Mesenchymal stem cell (in vitro differentiated cells and primary cell): ENCODE measurements at regions not wholly inside any gene's neighbourhood (a gene's known extent, or its start where the extent isn't known, plus 50 kb on each side); places are given as distances from the start of the nearest gene placed in this dataset.

Experiments
- DNase-seq: peaks from one replicate; pipeline ENCODE4 v3.0.0-alpha.2; 2013
- H2AFZ ChIP-seq: one replicate; pipeline ENCODE4 v1.6.1; 2013; ENCODE audit warnings: low read depth, mild to moderate bottlenecking, control low read depth, inconsistent platforms, low read length, moderate library complexity
- H2AK5ac ChIP-seq: 2 replicates; pipeline ENCODE4 v1.6.1; 2013; ENCODE audit warnings: low read length, moderate library complexity, mild to moderate bottlenecking, inconsistent platforms; ENCODE audit not compliant: severe bottlenecking
- H2BK120ac ChIP-seq: one replicate; pipeline ENCODE4 v1.6.1; 2013; ENCODE audit warnings: low read depth, mild to moderate bottlenecking, inconsistent platforms, low read length, moderate library complexity
- H2BK12ac ChIP-seq, 2 experiments: one replicate each; pipeline ENCODE4 v1.6.1; 2013; ENCODE audit warnings: inconsistent platforms in 2 of 2, low read length in 2 of 2, mild to moderate bottlenecking in 2 of 2, moderate library complexity in 2 of 2, control low read depth in 1 of 2
- H2BK15ac ChIP-seq: one replicate; pipeline ENCODE4 v1.6.1; 2013; ENCODE audit warnings: mild to moderate bottlenecking, low read depth, inconsistent platforms; ENCODE audit not compliant: poor library complexity, severe bottlenecking
- H2BK5ac ChIP-seq: 2 replicates; pipeline ENCODE4 v1.6.1; 2013; ENCODE audit warnings: low read depth, mild to moderate bottlenecking, low read length, control low read depth, inconsistent platforms; ENCODE audit not compliant: poor library complexity, severe bottlenecking
- H3K14ac ChIP-seq, 2 experiments: one replicate each; pipeline ENCODE4 v1.6.1; 2013; ENCODE audit warnings: inconsistent platforms in 2 of 2, low read length in 2 of 2, control low read depth in 1 of 2, mild to moderate bottlenecking in 1 of 2, moderate library complexity in 1 of 2
- H3K18ac ChIP-seq, 2 experiments: one replicate each; pipeline ENCODE4 v1.6.1; 2013; ENCODE audit warnings: inconsistent platforms in 2 of 2, low read length in 2 of 2, control low read depth in 1 of 2, low read depth in 1 of 2, mild to moderate bottlenecking in 1 of 2
- H3K23ac ChIP-seq, 2 experiments: one replicate each; pipeline ENCODE4 v1.6.1; 2013; ENCODE audit warnings: inconsistent platforms in 2 of 2, low read length in 2 of 2, mild to moderate bottlenecking in 2 of 2, moderate library complexity in 2 of 2, control low read depth in 1 of 2
- H3K27ac ChIP-seq: 2 replicates; pipeline ENCODE4 v1.5.1; 2013; ENCODE audit warnings: mild to moderate bottlenecking, moderate library complexity, low read length, control low read depth, inconsistent platforms; ENCODE audit not compliant: poor library complexity, severe bottlenecking
- H3K27me3 ChIP-seq, 2 experiments: 2 replicates each; pipeline versions ENCODE4 v1.6.1 to v1.7.0; 2013; ENCODE audit warnings: low read length in 2 of 2, mild to moderate bottlenecking in 2 of 2, moderate library complexity in 2 of 2, control low read depth in 1 of 2, inconsistent platforms in 1 of 2; ENCODE audit not compliant: control insufficient read depth in 1 of 2, insufficient read depth in 1 of 2
- H3K36me3 ChIP-seq, 2 experiments: 2 replicates each; pipeline versions ENCODE4 v1.6.1 to v1.7.0; 2013; ENCODE audit warnings: low read length in 2 of 2, control low read depth in 1 of 2, inconsistent platforms in 1 of 2, low read depth in 1 of 2, mild to moderate bottlenecking in 1 of 2; ENCODE audit not compliant: insufficient read depth in 2 of 2, control insufficient read depth in 1 of 2
- H3K4ac ChIP-seq, 2 experiments: one replicate each; pipeline ENCODE4 v1.6.1; 2013; ENCODE audit warnings: inconsistent platforms in 2 of 2, low read length in 2 of 2, mild to moderate bottlenecking in 2 of 2, moderate library complexity in 2 of 2, control low read depth in 1 of 2, low read depth in 1 of 2
- H3K4me1 ChIP-seq: 2 replicates; pipeline ENCODE4 v1.6.1; 2013; ENCODE audit warnings: low read depth, low read length, control low read depth; ENCODE audit not compliant: control insufficient read depth, insufficient read depth
- H3K4me2 ChIP-seq: 2 replicates; pipeline ENCODE4 v1.6.1; 2013; ENCODE audit warnings: low read length, mild to moderate bottlenecking, inconsistent platforms; ENCODE audit not compliant: poor library complexity, severe bottlenecking
- H3K4me3 ChIP-seq, 2 experiments: 2 replicates each; pipeline versions ENCODE4 v1.5.1 to v1.7.0; 2013; ENCODE audit warnings: low read length in 2 of 2, mild to moderate bottlenecking in 2 of 2, control low read depth in 1 of 2, low read depth in 1 of 2; ENCODE audit not compliant: insufficient read depth in 1 of 2
- H3K79me1 ChIP-seq: replicated peaks from 2 replicates; pipeline ENCODE4 v1.6.1; 2013; ENCODE audit warnings: mild to moderate bottlenecking, control low read depth, low read length, inconsistent platforms; ENCODE audit not compliant: poor library complexity, severe bottlenecking
- H3K9ac ChIP-seq: 2 replicates; pipeline ENCODE4 v1.7.0; 2013; ENCODE audit warnings: mild to moderate bottlenecking, low read length, moderate library complexity
- H3K9me3 ChIP-seq: 2 replicates; pipeline ENCODE4 v1.7.0; 2013; ENCODE audit warnings: mild to moderate bottlenecking, low read length; ENCODE audit not compliant: control insufficient read depth
- H4K8ac ChIP-seq: one replicate; pipeline ENCODE4 v1.6.1; 2013; ENCODE audit warnings: inconsistent platforms, mild to moderate bottlenecking, low read length, moderate library complexity
- H4K91ac ChIP-seq: one replicate; pipeline ENCODE4 v1.6.1; 2013; ENCODE audit warnings: mild to moderate bottlenecking, low read length, inconsistent platforms
- WGBS: methylation state at CpG from one replicate; pipeline ENCODE4 v1.1.7; 2013; ENCODE audit warnings: mixed read lengths; 5-methylcytosine and 5-hydroxymethylcytosine counted together

GRCh38 chr10:106450966-106451365, 713.5 kb downstream of the SORCS1 start:
- Histone ChIP-seq H3K9ac (no peak overlapping the region), H3K4me1 (no peaks in the 10 kb centered on the region), H3K4ac (no peak overlapping the region), H4K8ac (no peak overlapping the region), H2BK5ac (no peak overlapping the region), H3K9me3 (no peaks in the 10 kb centered on the region), H2BK12ac (no peak overlapping the region), H3K14ac (no peak overlapping the region), H3K79me1 (no peaks in the 10 kb centered on the region), H3K4me3 (no peak overlapping the region), H3K18ac (no peak overlapping the region), H3K23ac (no peak overlapping the region), H2BK15ac (no peak overlapping the region), H2AK5ac (no peak overlapping the region), H3K27ac (no peak overlapping the region), H4K91ac (no peak overlapping the region), H2AFZ (no peak overlapping the region), H3K36me3 (no peaks in the 10 kb centered on the region), H3K4me2 (no peak overlapping the region), H2BK120ac (no peak overlapping the region), H3K27me3 (no peaks in the 10 kb centered on the region)
- WGBS: no CpG with 5 or more reads among the region's 1 CpG
- DNase-seq: no peak

GRCh38 chr10:106446920-106447319, 717.6 kb downstream of the SORCS1 start:
- H2BK15ac ChIP-seq: no peak overlapping the region
- no peaks in the 10 kb centered on the region for H3K27me3 ChIP-seq
- H2BK5ac ChIP-seq: no peak overlapping the region
- H3K9me3 ChIP-seq: no peaks in the 10 kb centered on the region
- no peaks in the 10 kb centered on the region for H3K36me3 ChIP-seq
- H3K14ac ChIP-seq: no peak overlapping the region
- H3K79me1 ChIP-seq: no peaks in the 10 kb centered on the region
- no peak overlapping the region for H3K9ac ChIP-seq
- DNase-seq: no peak
- no peaks in the 10 kb centered on the region for H3K4me1 ChIP-seq
- H3K4ac ChIP-seq: no peak overlapping the region
- H2BK120ac ChIP-seq: no peak overlapping the region
- H2AFZ ChIP-seq: no peak overlapping the region
- no peak overlapping the region for H3K18ac ChIP-seq
- no peak overlapping the region for H3K4me2 ChIP-seq
- H3K23ac ChIP-seq: no peak overlapping the region
- H4K91ac ChIP-seq: no peak overlapping the region
- H3K4me3 ChIP-seq: no peak overlapping the region
- H2AK5ac ChIP-seq: no peak overlapping the region
- no peak overlapping the region for H4K8ac ChIP-seq
- no peak overlapping the region for H3K27ac ChIP-seq
- H2BK12ac ChIP-seq: no peak overlapping the region

GRCh38 chr10:106442223-106442622, 722.3 kb downstream of the SORCS1 start:
- Histone ChIP-seq H3K14ac (no peak overlapping the region), H3K27ac (no peak overlapping the region), H3K23ac (no peak overlapping the region), H2BK120ac (no peak overlapping the region), H3K4ac (no peak overlapping the region), H3K9ac (no peak overlapping the region), H2AFZ (no peak overlapping the region), H2BK15ac (no peak overlapping the region), H3K9me3 (no peaks in the 10 kb centered on the region), H3K4me3 (no peak overlapping the region), H3K27me3 (no peaks in the 10 kb centered on the region), H3K79me1 (no peaks in the 10 kb centered on the region), H3K4me1 (no peaks in the 10 kb centered on the region), H4K91ac (no peak overlapping the region), H4K8ac (no peak overlapping the region), H3K4me2 (no peak overlapping the region), H2BK5ac (no peak overlapping the region), H3K36me3 (no peaks in the 10 kb centered on the region), H2AK5ac (no peak overlapping the region), H2BK12ac (no peak overlapping the region), H3K18ac (no peak overlapping the region)
- DNase-seq: no peak
- 76% methylated on average over 2 of the region's 2 CpGs for WGBS

- H3K23ac ChIP-seq: no peak overlapping the region
- WGBS: 72% methylated on average over 4 of the region's 4 CpGs
- no peak overlapping the region for H3K9ac ChIP-seq
- no peaks in the 10 kb centered on the region for H3K4me1 ChIP-seq
- no peak overlapping the region for H3K4me3 ChIP-seq
- no peak overlapping the region for H2AK5ac ChIP-seq
- H2BK5ac ChIP-seq: no peak overlapping the region
- no peak overlapping the region for H4K91ac ChIP-seq
- no peaks in the 10 kb centered on the region for H3K36me3 ChIP-seq
- no peak overlapping the region for H2BK120ac ChIP-seq
- H3K27me3 ChIP-seq: no peaks in the 10 kb centered on the region
- no peak overlapping the region for H2BK12ac ChIP-seq
- H3K18ac ChIP-seq: no peak overlapping the region
- no peaks in the 10 kb centered on the region for H3K79me1 ChIP-seq
- H2AFZ ChIP-seq: no peak overlapping the region
- H3K4me2 ChIP-seq: no peak overlapping the region
- H3K4ac ChIP-seq: no peak overlapping the region
- H4K8ac ChIP-seq: no peak overlapping the region
- no peak overlapping the region for H3K27ac ChIP-seq
- no peak overlapping the region for H2BK15ac ChIP-seq
- no peaks in the 10 kb centered on the region for H3K9me3 ChIP-seq
- DNase-seq: no peak
- no peak overlapping the region for H3K14ac ChIP-seq
These were observed 723.7 kb downstream of the SORCS1 start for GRCh38 chr10:106440767-106441166.
